ENCODE measurements at regions not wholly inside any gene's neighbourhood (a gene's known extent, or its start where the extent isn't known, plus 50 kb on each side); places are given as distances from the start of the nearest gene placed in this dataset.

GRCh38 chrX:113289503-113289902 lies 448.9 kb upstream of the AMOT start:
- H3K9me3 Mint-ChIP-seq = no peaks in the 10 kb centered on the region
- Histone ChIP-seq H3K4me1 (ENCODE audit: insufficient read depth) (0 out of 2 replicates have a peak, but pooled peaks cover 5% of the 10 kb centered on the region), H3K79me2 (replicated peaks; ENCODE audit: insufficient read depth) (no peaks in the 10 kb centered on the region), H3K27me3 (ENCODE audit: insufficient read depth) (no peaks in the 10 kb centered on the region), H3K4me3 (no peak overlapping the region), H4K20me1 (replicated peaks; ENCODE audit: insufficient read depth) (no peaks in the 10 kb centered on the region), H3K27ac (ENCODE audit: low read depth) (no peak overlapping the region), H3F3A (replicated peaks; ENCODE audit: low read depth) (no peaks in the 10 kb centered on the region), H2AFZ (no peak overlapping the region), H3K4me2 (no peak overlapping the region), H3K36me3 (ENCODE audit: insufficient read depth) (no peaks in the 10 kb centered on the region), H3K9me2 (ENCODE audit: insufficient read depth) (no peaks in the 10 kb centered on the region)
- DNase-seq (ENCODE audit: low spot score) (no peak), ATAC-seq (no peak)
- H3K36me3 Mint-ChIP-seq (ENCODE audit: low read depth) = no peaks in the 10 kb centered on the region
- no peak for TF ChIP-seq STAT1 (IDR thresholded peaks at IDR 0.05; ENCODE audit: unreplicated experiment)
- TF ChIP-seq EZH2 (IDR thresholded peaks at IDR 0.05; ENCODE audit: low read depth, unreplicated experiment) = no peak
- TF ChIP-seq CREB1 (CRISPR knock-in tag; IDR thresholded peaks at IDR 0.05; ENCODE audit: low read depth) = no peak
- TF ChIP-seq, protein P1, sequence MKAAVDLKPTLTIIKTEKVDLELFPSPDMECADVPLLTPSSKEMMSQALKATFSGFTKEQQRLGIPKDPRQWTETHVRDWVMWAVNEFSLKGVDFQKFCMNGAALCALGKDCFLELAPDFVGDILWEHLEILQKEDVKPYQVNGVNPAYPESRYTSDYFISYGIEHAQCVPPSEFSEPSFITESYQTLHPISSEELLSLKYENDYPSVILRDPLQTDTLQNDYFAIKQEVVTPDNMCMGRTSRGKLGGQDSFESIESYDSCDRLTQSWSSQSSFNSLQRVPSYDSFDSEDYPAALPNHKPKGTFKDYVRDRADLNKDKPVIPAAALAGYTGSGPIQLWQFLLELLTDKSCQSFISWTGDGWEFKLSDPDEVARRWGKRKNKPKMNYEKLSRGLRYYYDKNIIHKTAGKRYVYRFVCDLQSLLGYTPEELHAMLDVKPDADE (IDR thresholded peaks at IDR 0.05) = no peak
- no peak for TF ChIP-seq JUNB (IDR thresholded peaks at IDR 0.05; ENCODE audit: unreplicated experiment)
- TF ChIP-seq NANOG (IDR thresholded peaks at IDR 0.05; ENCODE audit: borderline replicate concordance) = no peak
- TF ChIP-seq, protein P2, sequence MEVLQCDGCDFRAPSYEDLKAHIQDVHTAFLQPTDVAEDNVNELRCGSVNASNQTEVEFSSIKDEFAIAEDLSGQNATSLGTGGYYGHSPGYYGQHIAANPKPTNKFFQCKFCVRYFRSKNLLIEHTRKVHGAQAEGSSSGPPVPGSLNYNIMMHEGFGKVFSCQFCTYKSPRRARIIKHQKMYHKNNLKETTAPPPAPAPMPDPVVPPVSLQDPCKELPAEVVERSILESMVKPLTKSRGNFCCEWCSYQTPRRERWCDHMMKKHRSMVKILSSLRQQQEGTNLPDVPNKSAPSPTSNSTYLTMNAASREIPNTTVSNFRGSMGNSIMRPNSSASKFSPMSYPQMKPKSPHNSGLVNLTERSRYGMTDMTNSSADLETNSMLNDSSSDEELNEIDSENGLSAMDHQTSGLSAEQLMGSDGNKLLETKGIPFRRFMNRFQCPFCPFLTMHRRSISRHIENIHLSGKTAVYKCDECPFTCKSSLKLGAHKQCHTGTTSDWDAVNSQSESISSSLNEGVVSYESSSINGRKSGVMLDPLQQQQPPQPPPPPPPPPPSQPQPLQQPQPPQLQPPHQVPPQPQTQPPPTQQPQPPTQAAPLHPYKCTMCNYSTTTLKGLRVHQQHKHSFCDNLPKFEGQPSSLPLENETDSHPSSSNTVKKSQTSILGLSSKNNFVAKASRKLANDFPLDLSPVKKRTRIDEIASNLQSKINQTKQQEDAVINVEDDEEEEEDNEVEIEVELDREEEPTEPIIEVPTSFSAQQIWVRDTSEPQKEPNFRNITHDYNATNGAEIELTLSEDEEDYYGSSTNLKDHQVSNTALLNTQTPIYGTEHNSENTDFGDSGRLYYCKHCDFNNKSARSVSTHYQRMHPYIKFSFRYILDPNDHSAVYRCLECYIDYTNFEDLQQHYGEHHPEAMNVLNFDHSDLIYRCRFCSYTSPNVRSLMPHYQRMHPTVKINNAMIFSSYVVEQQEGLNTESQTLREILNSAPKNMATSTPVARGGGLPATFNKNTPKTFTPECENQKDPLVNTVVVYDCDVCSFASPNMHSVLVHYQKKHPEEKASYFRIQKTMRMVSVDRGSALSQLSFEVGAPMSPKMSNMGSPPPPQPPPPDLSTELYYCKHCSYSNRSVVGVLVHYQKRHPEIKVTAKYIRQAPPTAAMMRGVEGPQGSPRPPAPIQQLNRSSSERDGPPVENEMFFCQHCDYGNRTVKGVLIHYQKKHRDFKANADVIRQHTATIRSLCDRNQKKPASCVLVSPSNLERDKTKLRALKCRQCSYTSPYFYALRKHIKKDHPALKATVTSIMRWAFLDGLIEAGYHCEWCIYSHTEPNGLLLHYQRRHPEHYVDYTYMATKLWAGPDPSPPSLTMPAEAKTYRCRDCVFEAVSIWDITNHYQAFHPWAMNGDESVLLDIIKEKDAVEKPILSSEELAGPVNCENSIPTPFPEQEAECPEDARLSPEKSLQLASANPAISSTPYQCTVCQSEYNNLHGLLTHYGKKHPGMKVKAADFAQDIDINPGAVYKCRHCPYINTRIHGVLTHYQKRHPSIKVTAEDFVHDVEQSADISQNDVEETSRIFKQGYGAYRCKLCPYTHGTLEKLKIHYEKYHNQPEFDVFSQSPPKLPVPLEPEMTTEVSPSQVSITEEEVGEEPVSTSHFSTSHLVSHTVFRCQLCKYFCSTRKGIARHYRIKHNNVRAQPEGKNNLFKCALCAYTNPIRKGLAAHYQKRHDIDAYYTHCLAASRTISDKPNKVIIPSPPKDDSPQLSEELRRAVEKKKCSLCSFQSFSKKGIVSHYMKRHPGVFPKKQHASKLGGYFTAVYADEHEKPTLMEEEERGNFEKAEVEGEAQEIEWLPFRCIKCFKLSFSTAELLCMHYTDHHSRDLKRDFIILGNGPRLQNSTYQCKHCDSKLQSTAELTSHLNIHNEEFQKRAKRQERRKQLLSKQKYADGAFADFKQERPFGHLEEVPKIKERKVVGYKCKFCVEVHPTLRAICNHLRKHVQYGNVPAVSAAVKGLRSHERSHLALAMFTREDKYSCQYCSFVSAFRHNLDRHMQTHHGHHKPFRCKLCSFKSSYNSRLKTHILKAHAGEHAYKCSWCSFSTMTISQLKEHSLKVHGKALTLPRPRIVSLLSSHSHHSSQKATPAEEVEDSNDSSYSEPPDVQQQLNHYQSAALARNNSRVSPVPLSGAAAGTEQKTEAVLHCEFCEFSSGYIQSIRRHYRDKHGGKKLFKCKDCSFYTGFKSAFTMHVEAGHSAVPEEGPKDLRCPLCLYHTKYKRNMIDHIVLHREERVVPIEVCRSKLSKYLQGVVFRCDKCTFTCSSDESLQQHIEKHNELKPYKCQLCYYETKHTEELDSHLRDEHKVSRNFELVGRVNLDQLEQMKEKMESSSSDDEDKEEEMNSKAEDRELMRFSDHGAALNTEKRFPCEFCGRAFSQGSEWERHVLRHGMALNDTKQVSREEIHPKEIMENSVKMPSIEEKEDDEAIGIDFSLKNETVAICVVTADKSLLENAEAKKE (CRISPR knock-in tag; IDR thresholded peaks at IDR 0.05) = no peak
- no peak for TF ChIP-seq ZNF331 (CRISPR knock-in tag; IDR thresholded peaks at IDR 0.05; ENCODE audit: low read depth)
- no peak for TF ChIP-seq EZH2phosphoT487 (IDR thresholded peaks at IDR 0.05; ENCODE audit: unreplicated experiment)
- TF ChIP-seq ZNF114 (CRISPR knock-in tag; IDR thresholded peaks at IDR 0.05) = no peak
- no peak for TF ChIP-seq POLR2AphosphoS5 (IDR thresholded peaks at IDR 0.05; ENCODE audit: low read depth)
- TF ChIP-seq, protein P3, sequence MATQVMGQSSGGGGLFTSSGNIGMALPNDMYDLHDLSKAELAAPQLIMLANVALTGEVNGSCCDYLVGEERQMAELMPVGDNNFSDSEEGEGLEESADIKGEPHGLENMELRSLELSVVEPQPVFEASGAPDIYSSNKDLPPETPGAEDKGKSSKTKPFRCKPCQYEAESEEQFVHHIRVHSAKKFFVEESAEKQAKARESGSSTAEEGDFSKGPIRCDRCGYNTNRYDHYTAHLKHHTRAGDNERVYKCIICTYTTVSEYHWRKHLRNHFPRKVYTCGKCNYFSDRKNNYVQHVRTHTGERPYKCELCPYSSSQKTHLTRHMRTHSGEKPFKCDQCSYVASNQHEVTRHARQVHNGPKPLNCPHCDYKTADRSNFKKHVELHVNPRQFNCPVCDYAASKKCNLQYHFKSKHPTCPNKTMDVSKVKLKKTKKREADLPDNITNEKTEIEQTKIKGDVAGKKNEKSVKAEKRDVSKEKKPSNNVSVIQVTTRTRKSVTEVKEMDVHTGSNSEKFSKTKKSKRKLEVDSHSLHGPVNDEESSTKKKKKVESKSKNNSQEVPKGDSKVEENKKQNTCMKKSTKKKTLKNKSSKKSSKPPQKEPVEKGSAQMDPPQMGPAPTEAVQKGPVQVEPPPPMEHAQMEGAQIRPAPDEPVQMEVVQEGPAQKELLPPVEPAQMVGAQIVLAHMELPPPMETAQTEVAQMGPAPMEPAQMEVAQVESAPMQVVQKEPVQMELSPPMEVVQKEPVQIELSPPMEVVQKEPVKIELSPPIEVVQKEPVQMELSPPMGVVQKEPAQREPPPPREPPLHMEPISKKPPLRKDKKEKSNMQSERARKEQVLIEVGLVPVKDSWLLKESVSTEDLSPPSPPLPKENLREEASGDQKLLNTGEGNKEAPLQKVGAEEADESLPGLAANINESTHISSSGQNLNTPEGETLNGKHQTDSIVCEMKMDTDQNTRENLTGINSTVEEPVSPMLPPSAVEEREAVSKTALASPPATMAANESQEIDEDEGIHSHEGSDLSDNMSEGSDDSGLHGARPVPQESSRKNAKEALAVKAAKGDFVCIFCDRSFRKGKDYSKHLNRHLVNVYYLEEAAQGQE (IDR thresholded peaks at IDR 0.05; ENCODE audit: unreplicated experiment) = no peak
- TF ChIP-seq CTCF (conservative IDR thresholded peaks at IDR 0.05; ENCODE audit: low read depth in 2 of 2) = no peak
- no peak overlapping the region for H3K27ac Mint-ChIP-seq
- no peaks in the 10 kb centered on the region; the same call in 2 of the 3 replicates for H3K4me1 Mint-ChIP-seq
- H3K27me3 Mint-ChIP-seq (ENCODE audit: insufficient read depth, low read depth, poor library complexity) = no peaks in the 10 kb centered on the region
- no peak overlapping the region for H3K4me3 Mint-ChIP-seq

Data from GM23338 (cell line).